ENCODE measurements at regions not wholly inside any gene's neighbourhood (a gene's known extent, or its start where the extent isn't known, plus 50 kb on each side); places are given as distances from the start of the nearest gene placed in this dataset.

DNA sequence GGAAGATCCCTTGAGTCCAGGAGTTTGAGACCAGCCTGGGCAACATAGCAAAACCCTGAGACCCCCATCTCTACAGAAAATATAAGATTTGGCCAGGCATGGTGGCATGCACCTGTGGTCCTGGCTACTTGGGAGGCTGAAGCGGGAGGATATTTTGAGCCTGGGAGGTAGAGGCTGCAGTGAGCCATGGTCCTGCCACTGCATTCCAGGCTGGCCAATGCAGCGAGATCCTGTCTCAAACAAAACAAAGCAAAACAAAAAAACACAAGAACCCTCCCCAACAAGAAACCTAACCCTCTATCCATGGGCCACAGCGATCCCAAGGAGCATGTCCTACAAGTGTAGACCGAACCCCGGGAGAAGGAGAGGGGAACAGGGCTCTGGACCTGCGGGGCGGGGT is 133.3 kb downstream of the MGAT5B start:
- no peak for DNase-seq
- H3K9me3 Mint-ChIP-seq, result no peaks in the 10 kb centered on the region
- H3K27ac Mint-ChIP-seq, result no peak overlapping the region
- H3K36me3 Mint-ChIP-seq (ENCODE audit: low read depth), result no peaks in the 10 kb centered on the region
- peaks cover 30% of the 10 kb centered on the region for H3K4me1 Mint-ChIP-seq (ENCODE audit: low read depth)
- H3K4me3 Mint-ChIP-seq, result no peak overlapping the region
- no peaks in the 10 kb centered on the region for H3K27me3 Mint-ChIP-seq

DNA sequence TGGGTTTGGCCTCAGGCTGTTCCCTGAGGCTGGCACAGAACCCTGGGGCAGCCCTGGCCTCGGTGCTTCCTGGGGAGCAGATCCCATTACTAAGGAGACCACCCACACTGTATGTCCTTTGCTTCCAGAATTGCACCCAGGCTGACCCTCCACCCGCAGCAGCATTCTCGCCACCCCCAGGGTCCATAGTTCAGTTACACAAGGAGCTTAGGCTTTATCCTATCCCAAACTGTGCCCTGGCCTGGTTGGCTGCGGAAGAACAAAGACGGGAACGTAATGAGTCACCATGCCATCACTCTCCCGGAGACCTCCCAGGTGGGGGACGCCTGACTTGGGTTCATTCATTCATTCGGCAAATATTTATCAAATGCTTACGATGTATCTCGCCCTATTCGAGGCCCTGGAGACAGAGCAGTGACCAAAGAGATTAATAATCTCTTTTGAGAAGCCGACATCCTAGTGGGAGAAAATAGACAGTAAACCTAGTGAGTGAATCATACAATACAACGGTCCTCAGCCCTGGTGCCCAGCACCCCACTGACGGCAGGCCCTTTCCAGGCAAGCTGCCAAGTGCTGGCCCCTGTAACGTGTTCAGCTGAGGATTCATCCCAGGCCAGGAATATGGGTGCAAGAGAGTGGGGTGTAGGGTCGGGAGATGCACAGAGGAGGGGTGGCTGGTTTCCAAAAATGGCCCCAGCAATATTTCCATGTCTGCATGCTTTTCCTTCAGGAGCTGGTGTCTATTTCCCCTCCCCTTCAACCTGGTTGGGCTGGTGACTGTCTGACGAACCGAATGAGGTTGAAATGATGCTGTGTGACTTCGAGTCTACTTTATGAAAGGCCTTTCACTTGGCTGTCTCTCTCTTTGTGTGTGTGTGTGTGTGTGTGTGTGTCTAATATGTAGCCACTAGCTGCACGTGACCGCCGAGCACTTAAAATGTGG is 134.2 kb downstream of the MGAT5B start:
- Mint-ChIP-seq H3K27ac (no peak overlapping the region), H3K9me3 (no peaks in the 10 kb centered on the region), H3K4me3 (no peak overlapping the region), H3K36me3 (ENCODE audit: low read depth) (no peaks in the 10 kb centered on the region), H3K27me3 (no peaks in the 10 kb centered on the region), H3K4me1 (ENCODE audit: low read depth) (peaks cover 23% of the 10 kb centered on the region)
- DNase-seq, result no peak

DNA sequence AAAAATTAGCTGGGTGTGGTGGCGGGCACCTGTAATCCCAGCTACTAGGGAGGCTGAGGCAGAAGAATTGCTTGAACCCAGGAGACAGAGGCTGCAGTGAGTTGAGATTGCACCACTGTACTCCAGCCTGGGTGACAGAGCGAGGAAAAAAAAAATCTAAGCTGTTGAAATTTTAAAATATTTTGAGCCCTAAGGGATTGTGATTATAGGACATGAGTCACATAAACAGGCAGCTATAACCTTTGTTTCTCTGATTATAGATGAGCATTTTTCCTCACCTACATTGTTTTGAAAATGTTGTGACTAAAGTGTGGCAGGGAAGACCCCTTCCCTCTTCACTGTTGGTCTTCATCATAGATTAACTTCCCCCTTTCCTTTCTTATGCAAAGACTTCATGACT is 135.5 kb downstream of the MGAT5B start:
- Mint-ChIP-seq H3K27ac (no peak overlapping the region), H3K27me3 (no peaks in the 10 kb centered on the region), H3K4me1 (ENCODE audit: low read depth) (peaks cover 10% of the 10 kb centered on the region), H3K9me3 (no peaks in the 10 kb centered on the region), H3K36me3 (ENCODE audit: low read depth) (no peaks in the 10 kb centered on the region), H3K4me3 (no peak overlapping the region)
- DNase-seq, result no peak

DNA sequence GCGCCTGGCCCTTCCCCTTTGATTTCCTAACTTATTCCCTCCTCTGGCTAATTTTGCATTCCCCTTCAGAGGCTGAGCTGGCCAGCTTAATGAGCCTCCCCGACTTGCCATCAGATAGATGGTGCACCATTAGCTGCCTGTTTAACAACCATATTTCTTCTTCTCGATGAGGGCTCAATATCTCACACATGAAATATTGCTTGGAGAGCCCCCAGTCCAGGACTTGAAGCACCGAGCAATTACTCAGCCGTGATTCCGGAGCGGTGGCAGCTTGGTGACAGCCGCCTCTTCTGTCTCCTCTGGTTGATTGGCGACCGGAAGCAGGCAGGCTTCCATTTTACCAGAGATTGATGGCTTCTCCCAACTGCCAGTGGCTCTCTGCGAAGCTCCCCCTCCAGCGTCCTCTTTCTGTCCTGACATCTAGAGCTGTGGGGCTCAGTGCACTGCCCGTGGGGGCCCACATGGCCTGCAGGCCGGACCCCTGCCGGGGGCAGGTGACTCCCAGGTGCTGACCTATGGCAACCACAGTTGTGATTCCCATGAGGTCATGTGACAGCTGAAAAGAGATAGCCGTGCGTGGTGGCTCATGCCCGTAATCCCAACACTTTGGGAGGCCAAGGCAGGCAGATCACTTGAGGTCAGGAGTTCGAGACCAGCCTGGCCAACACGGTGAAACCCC is 133.7 kb upstream of the SEC14L1 start:
- Mint-ChIP-seq H3K9me3 (peaks cover 3% of the 10 kb centered on the region), H3K36me3 (ENCODE audit: low read depth) (no peaks in the 10 kb centered on the region), H3K27me3 (no peaks in the 10 kb centered on the region), H3K4me1 (ENCODE audit: low read depth) (no peaks in the 10 kb centered on the region), H3K4me3 (no peak overlapping the region), H3K27ac (no peak overlapping the region)
- no peak for DNase-seq

DNA sequence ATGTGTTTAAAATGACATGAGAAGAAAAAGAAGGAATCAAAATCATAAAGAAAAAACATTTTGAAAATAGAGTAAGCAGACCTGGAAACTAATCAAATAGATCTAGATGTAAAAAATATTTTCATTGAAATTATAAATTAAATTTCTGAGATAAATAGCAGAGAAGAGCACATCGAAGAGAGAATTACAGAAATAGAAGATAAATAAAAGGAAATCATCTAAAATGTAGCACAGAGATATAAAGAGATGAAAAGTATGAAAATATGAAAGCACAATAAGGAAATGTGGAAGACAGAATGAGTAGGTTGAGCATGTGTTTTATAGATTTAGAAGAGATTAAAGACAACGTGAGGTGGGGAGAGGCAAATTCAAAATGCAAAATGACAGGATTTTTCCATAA is 130.9 kb upstream of the SEC14L1 start:
- H3K4me1 Mint-ChIP-seq (ENCODE audit: low read depth), result no peaks in the 10 kb centered on the region
- no peaks in the 10 kb centered on the region for H3K27me3 Mint-ChIP-seq
- no peak overlapping the region for H3K27ac Mint-ChIP-seq
- peaks cover 3% of the 10 kb centered on the region for H3K9me3 Mint-ChIP-seq
- DNase-seq, result no peak
- H3K4me3 Mint-ChIP-seq, result no peak overlapping the region
- no peaks in the 10 kb centered on the region for H3K36me3 Mint-ChIP-seq (ENCODE audit: low read depth)

DNA sequence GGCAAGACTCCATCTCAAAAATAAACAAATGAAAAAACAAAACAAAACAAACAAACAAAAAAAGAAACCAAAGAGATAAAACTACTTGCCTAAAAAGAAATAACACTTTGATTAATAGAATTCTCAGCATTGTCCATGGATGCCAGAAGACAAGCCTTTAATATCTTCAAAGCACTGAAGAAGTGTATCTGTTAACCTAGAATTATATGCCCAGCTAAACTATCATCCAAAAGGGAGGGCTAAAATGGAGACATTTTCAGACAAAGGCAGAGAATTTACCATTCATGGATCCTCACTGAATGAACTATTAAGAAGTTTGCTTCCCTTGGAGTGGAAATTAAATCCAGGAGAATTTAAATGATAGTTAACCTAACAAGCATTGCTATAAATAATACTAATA is 130.1 kb upstream of the SEC14L1 start:
- peaks cover 3% of the 10 kb centered on the region for H3K9me3 Mint-ChIP-seq
- DNase-seq, result no peak
- no peaks in the 10 kb centered on the region for H3K4me1 Mint-ChIP-seq (ENCODE audit: low read depth)
- no peaks in the 10 kb centered on the region for H3K36me3 Mint-ChIP-seq (ENCODE audit: low read depth)
- no peak overlapping the region for H3K4me3 Mint-ChIP-seq
- H3K27ac Mint-ChIP-seq, result no peak overlapping the region
- no peaks in the 10 kb centered on the region for H3K27me3 Mint-ChIP-seq

DNA sequence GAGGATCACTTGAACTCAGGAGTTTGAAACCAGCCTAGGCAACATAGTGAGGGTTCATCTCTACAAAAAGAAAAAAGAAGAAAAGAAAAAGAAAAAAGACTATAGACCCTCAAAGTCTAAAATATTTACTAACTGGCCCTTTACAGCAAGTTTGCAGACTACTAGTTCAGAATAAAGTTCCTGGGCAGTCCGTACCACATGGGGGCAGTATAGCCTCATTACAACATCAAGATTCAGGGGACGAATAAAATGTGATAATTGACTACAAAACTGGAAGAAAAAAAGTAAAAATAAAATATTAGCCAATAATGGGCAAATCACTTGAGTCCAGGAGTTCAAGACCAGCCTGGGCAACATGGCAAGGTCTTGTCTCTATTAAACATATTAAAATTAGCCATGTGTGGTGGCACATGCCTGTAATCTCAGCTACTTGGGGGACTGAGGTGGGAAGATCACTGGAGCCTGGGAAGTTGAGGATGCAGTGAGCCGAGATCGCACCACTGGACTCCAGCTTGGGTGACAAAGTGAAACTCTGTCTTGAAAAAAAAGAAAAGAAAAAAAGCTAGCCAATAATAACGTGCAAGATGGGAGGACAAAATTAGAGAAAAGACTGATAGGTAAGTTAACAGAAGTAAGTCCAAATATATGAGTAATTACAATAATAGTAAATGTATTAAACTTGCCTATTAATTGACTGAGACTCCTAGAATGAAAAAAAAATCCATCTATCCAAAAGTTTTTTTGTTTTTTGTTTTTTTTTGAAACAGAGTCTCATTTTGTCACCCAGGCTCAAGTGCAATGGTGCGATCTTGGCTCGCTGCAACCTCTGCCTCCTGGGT is 129.4 kb upstream of the SEC14L1 start:
- Mint-ChIP-seq H3K27ac (no peak overlapping the region), H3K27me3 (no peaks in the 10 kb centered on the region), H3K4me3 (no peak overlapping the region), H3K4me1 (ENCODE audit: low read depth) (no peaks in the 10 kb centered on the region), H3K36me3 (ENCODE audit: low read depth) (no peaks in the 10 kb centered on the region), H3K9me3 (peaks cover 3% of the 10 kb centered on the region)
- DNase-seq, result peak; percentile 49

DNA sequence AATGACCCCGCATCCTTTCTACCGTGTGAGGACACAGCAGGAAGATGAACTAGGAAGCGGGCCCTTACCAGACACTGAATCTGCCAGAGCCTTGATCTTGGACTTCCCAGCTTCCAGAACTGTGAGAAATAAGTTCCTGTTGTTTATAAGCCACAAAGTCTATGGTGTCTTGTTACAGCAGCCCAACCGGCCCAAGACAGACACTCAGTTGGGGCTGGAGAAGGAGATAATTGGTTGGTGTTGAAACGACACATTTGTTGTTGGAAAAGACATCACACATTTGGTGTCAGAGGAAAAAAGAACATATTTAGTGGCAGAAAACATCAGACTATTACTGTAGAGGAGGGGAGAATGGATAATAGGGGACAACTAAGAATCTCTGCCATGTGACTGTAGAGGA is 122.3 kb upstream of the SEC14L1 start:
- no peaks in the 10 kb centered on the region for H3K4me1 Mint-ChIP-seq (ENCODE audit: low read depth)
- no peaks in the 10 kb centered on the region for H3K36me3 Mint-ChIP-seq (ENCODE audit: low read depth)
- H3K4me3 Mint-ChIP-seq, result no peak overlapping the region
- H3K27me3 Mint-ChIP-seq, result no peaks in the 10 kb centered on the region
- DNase-seq, result no peak
- H3K9me3 Mint-ChIP-seq, result peaks cover 6% of the 10 kb centered on the region
- H3K27ac Mint-ChIP-seq, result no peak overlapping the region

DNA sequence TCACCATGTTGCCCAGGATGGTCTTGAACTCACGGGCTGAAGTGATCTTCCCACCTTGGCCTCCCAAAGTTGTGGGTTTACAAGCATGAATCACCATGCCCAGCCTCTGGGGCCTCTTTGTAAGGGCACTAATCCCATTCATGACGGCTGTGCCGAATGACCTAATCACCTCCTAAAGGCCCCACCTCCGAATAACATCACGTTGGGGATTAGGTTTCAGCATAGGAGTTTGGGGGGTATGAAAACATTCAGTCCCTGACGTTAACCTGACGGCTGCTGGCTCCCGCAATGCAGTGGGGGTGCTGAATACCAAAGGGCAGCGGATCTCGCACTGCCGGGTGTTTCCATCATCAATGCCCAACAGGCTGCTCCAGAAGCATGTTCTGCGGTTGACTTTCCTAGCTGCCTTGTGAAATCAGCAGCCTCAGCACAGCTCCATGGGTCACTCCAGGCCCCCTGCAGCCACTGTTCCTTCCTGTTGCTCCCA is 120.8 kb upstream of the SEC14L1 start:
- DNase-seq, result no peak
- no peaks in the 10 kb centered on the region for H3K36me3 Mint-ChIP-seq (ENCODE audit: low read depth)
- no peaks in the 10 kb centered on the region for H3K27me3 Mint-ChIP-seq
- no peaks in the 10 kb centered on the region for H3K4me1 Mint-ChIP-seq (ENCODE audit: low read depth)
- no peak overlapping the region for H3K27ac Mint-ChIP-seq
- no peak overlapping the region for H3K4me3 Mint-ChIP-seq
- peaks cover 6% of the 10 kb centered on the region for H3K9me3 Mint-ChIP-seq

DNA sequence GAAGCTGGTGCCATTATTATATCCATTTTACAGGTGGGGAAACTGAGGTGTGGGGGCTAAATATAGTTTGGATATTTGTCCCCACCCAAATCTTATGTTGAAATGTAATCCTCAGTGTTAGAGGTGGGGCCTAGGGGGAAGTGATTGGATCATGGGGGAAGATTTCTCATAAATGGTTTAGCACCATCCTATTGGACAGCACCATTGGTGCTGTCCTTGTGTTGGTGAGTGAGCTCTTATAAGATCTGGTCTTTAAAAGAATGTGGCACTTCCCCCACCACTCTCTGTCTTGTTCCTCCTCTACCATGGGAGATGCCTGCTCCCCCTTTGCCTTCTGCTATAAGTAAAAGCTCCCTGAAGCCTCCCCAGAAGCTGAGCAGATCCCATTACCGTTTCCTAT is 119.8 kb upstream of the SEC14L1 start:
- no peak for DNase-seq
- Mint-ChIP-seq H3K27me3 (no peaks in the 10 kb centered on the region), H3K4me3 (no peak overlapping the region), H3K4me1 (ENCODE audit: low read depth) (no peaks in the 10 kb centered on the region), H3K27ac (no peak overlapping the region), H3K36me3 (ENCODE audit: low read depth) (no peaks in the 10 kb centered on the region), H3K9me3 (peaks cover 6% of the 10 kb centered on the region)

DNA sequence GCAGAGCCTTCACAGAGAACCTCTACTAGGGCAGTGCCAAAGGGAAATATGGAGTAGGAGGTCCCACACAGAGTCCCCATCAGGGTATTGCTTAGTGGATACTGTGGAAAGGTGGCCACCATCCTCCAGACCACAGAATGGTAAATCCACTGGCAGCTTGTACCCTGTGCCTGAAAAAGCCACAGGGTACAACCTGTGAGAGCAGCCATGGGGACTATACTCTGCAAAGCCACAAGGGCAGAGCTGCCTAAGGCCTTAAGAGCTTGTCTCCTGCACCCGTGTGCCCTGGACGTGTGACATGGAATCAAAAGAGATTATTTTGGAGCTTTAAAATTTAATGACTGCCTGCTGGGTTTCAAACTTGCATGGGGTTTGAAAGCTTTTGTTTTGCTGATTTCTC is 118.0 kb upstream of the SEC14L1 start:
- DNase-seq, result no peak
- Mint-ChIP-seq H3K27me3 (no peaks in the 10 kb centered on the region), H3K27ac (no peak overlapping the region), H3K36me3 (ENCODE audit: low read depth) (no peaks in the 10 kb centered on the region), H3K9me3 (peaks cover 10% of the 10 kb centered on the region), H3K4me3 (no peak overlapping the region), H3K4me1 (ENCODE audit: low read depth) (no peaks in the 10 kb centered on the region)

DNA sequence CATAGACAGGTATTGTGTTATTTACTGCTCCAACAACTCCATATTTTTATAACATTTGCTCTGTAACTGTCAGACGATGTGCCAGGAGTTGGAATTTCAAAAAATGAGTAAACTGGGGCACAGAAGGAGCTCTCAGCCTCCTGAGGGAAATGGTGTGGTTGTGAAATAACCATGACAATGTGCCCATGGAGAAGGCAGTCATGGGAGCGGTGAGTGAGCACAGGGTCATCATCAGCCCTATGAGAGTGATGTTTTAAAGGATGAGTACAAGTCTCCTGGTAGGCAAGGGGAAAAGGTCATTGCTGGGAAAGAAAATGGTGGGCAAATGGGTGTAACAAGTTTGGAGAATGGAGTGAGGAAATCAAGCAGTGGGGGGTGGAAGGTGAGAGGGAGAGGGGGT is 115.0 kb upstream of the SEC14L1 start:
- DNase-seq, result no peak
- peaks cover 10% of the 10 kb centered on the region for H3K9me3 Mint-ChIP-seq
- H3K36me3 Mint-ChIP-seq (ENCODE audit: low read depth), result no peaks in the 10 kb centered on the region
- no peak overlapping the region for H3K27ac Mint-ChIP-seq
- no peaks in the 10 kb centered on the region for H3K4me1 Mint-ChIP-seq (ENCODE audit: low read depth)
- H3K4me3 Mint-ChIP-seq, result no peak overlapping the region
- H3K27me3 Mint-ChIP-seq, result no peaks in the 10 kb centered on the region

DNA sequence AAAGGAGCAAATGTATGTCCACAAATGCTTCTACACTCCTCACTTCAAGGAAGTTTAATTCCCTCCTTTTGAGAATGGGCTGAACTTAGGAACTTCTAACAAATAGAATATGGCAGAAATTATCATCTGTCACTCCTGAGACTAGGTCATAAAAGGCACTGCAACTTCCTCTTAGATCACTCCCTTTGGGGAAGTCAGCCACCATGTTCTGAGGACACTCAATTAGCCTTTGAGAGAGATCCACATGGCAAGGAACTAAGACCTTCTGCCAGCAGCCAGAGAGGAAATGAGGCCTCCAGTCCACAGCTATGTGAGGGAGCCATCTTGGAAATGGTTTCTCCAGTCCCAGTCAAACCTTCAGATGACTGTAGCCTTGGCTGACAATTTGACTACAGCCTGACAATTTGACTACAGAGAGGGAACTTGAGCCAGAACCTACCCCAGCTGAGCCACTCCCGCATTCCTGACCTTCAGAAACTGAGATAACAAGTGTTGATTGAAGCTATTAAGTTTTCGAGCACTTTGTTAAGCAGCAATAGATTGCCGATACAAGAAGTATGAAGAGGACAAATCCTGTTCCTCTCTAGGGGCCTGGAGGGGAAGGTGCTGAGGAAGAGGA is 113.4 kb upstream of the SEC14L1 start:
- H3K36me3 Mint-ChIP-seq (ENCODE audit: low read depth), result no peaks in the 10 kb centered on the region
- peaks cover 5% of the 10 kb centered on the region for H3K9me3 Mint-ChIP-seq
- DNase-seq, result no peak
- H3K27ac Mint-ChIP-seq, result no peak overlapping the region
- H3K4me3 Mint-ChIP-seq, result no peak overlapping the region
- H3K4me1 Mint-ChIP-seq (ENCODE audit: low read depth), result no peaks in the 10 kb centered on the region
- H3K27me3 Mint-ChIP-seq, result no peaks in the 10 kb centered on the region

DNA sequence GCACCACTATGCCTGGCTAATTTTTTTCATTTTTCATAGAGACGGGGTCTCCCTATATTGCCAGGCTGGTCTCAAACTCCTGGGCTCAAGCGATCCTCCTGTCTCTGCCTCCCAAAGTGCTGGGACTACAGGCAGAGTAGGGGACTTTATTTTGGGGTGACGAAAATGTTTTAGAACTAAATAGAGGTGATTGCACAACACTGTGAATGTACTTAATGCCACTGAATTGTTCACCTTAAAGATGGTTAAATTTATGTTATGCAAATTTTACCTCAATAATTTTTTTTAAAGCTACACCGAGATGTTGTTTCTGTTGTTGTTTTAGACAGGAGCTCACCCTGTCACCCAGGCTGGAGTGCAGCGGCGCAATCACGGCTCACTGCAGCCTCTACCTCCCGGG is 111.9 kb upstream of the SEC14L1 start:
- no peak overlapping the region for H3K27ac Mint-ChIP-seq
- H3K36me3 Mint-ChIP-seq (ENCODE audit: low read depth), result no peaks in the 10 kb centered on the region

More for the DNA sequence above, 111.9 kb upstream of the SEC14L1 start:
- Mint-ChIP-seq H3K9me3 (peaks cover 5% of the 10 kb centered on the region), H3K4me3 (no peak overlapping the region), H3K4me1 (ENCODE audit: low read depth) (no peaks in the 10 kb centered on the region), H3K27me3 (no peaks in the 10 kb centered on the region)
- no peak for DNase-seq
